ENCODE measurements at regions not wholly inside any gene's neighbourhood (a gene's known extent, or its start where the extent isn't known, plus 50 kb on each side); places are given as distances from the start of the nearest gene placed in this dataset.

GRCh38 chr4:41438931-41439297, 99.0 kb upstream of the LIMCH1 start:
- no peak overlapping the region for H3K27ac ChIP-seq (ENCODE audit: low read depth, low read length)
- peaks cover 8% of the 10 kb centered on the region for H3K4me1 ChIP-seq (ENCODE audit: control insufficient read depth, insufficient read depth, low read length)
- no peak overlapping the region for H3K9ac ChIP-seq (ENCODE audit: low read length)
- no peaks in the 10 kb centered on the region for H3K36me3 ChIP-seq (ENCODE audit: control insufficient read depth, insufficient read depth, low read length)
- no peak overlapping the region for H3K4me3 ChIP-seq (ENCODE audit: low read length)
- H3K27me3 ChIP-seq (ENCODE audit: control insufficient read depth, insufficient read depth, low read length), result no peaks in the 10 kb centered on the region

- Histone ChIP-seq H3K36me3 (ENCODE audit: control insufficient read depth, insufficient read depth, low read length) (no peaks in the 10 kb centered on the region), H3K27me3 (ENCODE audit: control insufficient read depth, insufficient read depth, low read length) (no peaks in the 10 kb centered on the region), H3K9ac (ENCODE audit: low read length) (no peak overlapping the region), H3K4me3 (ENCODE audit: low read length) (no peak overlapping the region), H3K4me1 (ENCODE audit: control insufficient read depth, insufficient read depth, low read length) (no peaks in the 10 kb centered on the region), H3K27ac (ENCODE audit: low read depth, low read length) (no peak overlapping the region)
Measured at GRCh38 chr4:41442810-41443209, 95.1 kb upstream of the LIMCH1 start.

DNA sequence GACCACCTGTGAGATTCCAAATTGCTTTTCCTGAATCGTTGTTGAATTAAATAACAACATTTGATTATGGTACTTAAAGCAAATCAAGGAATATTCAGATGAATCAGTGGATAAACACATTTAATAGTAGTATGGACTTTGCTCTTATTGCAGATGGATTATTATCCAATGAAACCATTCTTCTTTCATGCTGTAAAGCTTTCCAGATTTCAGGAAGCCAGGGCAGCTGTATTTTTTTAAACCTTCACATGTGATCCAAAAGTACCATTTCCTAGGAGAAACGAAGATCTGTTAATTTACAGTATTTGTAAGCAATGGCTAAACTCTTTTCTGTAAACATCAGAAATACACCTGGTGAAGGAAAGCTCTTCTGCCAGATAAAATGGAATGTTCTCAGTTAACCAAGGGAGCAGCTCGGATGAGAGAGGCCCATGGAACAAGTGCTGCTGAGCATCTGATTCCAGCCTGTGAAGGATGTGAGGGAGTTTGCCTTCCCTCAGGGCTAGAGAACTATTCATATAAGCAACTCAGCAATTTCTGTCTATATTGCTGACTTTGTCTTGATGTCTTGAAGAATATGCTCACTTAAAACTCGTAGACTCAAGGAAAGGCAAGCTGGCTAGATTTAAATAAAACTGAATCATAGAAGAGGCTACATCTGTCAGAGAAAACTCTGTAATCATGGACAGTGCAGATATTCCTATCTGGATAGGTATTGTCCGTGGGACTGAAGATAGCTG, 94.4 kb upstream of the LIMCH1 start:
- Histone ChIP-seq H3K36me3 (ENCODE audit: control insufficient read depth, insufficient read depth, low read length) (no peaks in the 10 kb centered on the region), H3K27ac (ENCODE audit: low read depth, low read length) (no peak overlapping the region), H3K9ac (ENCODE audit: low read length) (no peak overlapping the region), H3K4me3 (ENCODE audit: low read length) (no peak overlapping the region), H3K4me1 (ENCODE audit: control insufficient read depth, insufficient read depth, low read length) (no peaks in the 10 kb centered on the region), H3K27me3 (ENCODE audit: control insufficient read depth, insufficient read depth, low read length) (no peaks in the 10 kb centered on the region)

GRCh38 chr4:41446391-41446790, 91.6 kb upstream of the LIMCH1 start:
- Histone ChIP-seq H3K4me1 (ENCODE audit: control insufficient read depth, insufficient read depth, low read length) (no peaks in the 10 kb centered on the region), H3K27me3 (ENCODE audit: control insufficient read depth, insufficient read depth, low read length) (no peaks in the 10 kb centered on the region), H3K27ac (ENCODE audit: low read depth, low read length) (no peak overlapping the region), H3K9ac (ENCODE audit: low read length) (no peak overlapping the region), H3K36me3 (ENCODE audit: control insufficient read depth, insufficient read depth, low read length) (no peaks in the 10 kb centered on the region), H3K4me3 (ENCODE audit: low read length) (no peak overlapping the region)

DNA sequence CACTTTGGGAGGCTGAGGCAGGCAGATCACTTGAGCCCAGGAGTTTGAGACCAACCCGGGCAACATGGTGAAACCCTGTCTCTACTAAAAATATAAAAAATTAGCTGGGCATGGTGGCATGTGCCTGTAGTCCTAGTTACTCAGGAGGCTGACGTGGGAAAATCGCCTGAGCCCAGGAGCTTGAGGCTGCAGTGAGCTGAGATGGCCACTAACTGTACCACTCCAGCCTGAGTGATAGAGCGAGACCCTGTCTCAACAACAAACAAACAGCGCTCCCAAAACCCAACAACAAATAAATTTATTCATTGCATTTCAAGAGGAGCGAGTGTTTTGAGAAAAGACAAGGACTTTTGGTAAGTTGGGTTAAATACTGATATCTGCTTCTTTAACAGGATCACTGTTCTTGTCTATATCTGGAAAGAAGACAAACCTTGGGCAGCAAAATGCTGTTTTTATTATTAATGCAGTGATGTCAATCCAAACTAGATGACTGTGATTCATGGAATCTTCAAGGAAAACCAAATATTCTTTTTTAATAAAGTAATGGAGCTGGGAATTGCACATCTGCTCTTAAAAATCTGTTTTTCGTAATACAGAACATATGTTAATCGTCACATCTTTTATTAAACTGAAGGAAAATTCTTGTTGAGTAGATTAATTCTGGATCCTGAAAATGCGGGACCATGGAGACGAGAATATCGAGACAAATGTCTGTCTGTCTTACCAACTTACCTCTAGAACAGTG, 90.8 kb upstream of the LIMCH1 start:
- Histone ChIP-seq H3K36me3 (ENCODE audit: control insufficient read depth, insufficient read depth, low read length) (no peaks in the 10 kb centered on the region), H3K9ac (ENCODE audit: low read length) (no peak overlapping the region), H3K4me3 (ENCODE audit: low read length) (no peak overlapping the region), H3K4me1 (ENCODE audit: control insufficient read depth, insufficient read depth, low read length) (no peaks in the 10 kb centered on the region), H3K27ac (ENCODE audit: low read depth, low read length) (no peak overlapping the region), H3K27me3 (ENCODE audit: control insufficient read depth, insufficient read depth, low read length) (no peaks in the 10 kb centered on the region)

DNA sequence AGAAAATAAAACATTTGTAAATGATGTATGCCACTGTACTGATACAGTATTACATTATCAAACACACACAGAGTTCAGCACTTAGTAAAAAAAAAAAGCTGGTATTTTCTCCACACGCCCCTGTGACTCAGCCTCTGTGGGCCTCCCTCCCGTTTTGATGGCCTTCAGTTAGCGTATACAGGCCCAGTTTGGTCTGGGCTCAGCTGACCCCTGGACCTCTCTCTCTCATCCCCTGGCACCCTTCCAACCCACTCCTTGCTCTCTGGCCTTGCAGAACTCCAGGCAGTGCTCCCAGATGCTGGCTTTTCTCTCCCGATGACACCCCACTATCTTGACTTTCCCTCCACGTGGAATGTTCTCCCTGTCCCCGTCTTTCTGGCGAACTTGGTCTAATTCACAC, 89.0 kb upstream of the LIMCH1 start:
- Histone ChIP-seq H3K9ac (ENCODE audit: low read length) (no peak overlapping the region), H3K27me3 (ENCODE audit: control insufficient read depth, insufficient read depth, low read length) (no peaks in the 10 kb centered on the region), H3K4me3 (ENCODE audit: low read length) (no peak overlapping the region), H3K36me3 (ENCODE audit: control insufficient read depth, insufficient read depth, low read length) (no peaks in the 10 kb centered on the region), H3K27ac (ENCODE audit: low read depth, low read length) (no peak overlapping the region), H3K4me1 (ENCODE audit: control insufficient read depth, insufficient read depth, low read length) (no peaks in the 10 kb centered on the region)

GRCh38 chr4:41451961-41452360, 86.0 kb upstream of the LIMCH1 start:
- Histone ChIP-seq H3K9ac (ENCODE audit: low read length) (no peak overlapping the region), H3K27me3 (ENCODE audit: control insufficient read depth, insufficient read depth, low read length) (no peaks in the 10 kb centered on the region), H3K36me3 (ENCODE audit: control insufficient read depth, insufficient read depth, low read length) (no peaks in the 10 kb centered on the region), H3K4me1 (ENCODE audit: control insufficient read depth, insufficient read depth, low read length) (no peaks in the 10 kb centered on the region), H3K27ac (ENCODE audit: low read depth, low read length) (no peak overlapping the region), H3K4me3 (ENCODE audit: low read length) (no peak overlapping the region)

- H3K27ac ChIP-seq (ENCODE audit: low read depth, low read length), result no peak overlapping the region
- no peak overlapping the region for H3K9ac ChIP-seq (ENCODE audit: low read length)
- H3K4me3 ChIP-seq (ENCODE audit: low read length), result no peak overlapping the region
- no peaks in the 10 kb centered on the region for H3K36me3 ChIP-seq (ENCODE audit: control insufficient read depth, insufficient read depth, low read length)
- H3K4me1 ChIP-seq (ENCODE audit: control insufficient read depth, insufficient read depth, low read length), result no peaks in the 10 kb centered on the region
- H3K27me3 ChIP-seq (ENCODE audit: control insufficient read depth, insufficient read depth, low read length), result no peaks in the 10 kb centered on the region
Measured at GRCh38 chr4:41452484-41453225, 85.3 kb upstream of the LIMCH1 start.

GRCh38 chr4:41454423-41454822, 83.5 kb upstream of the LIMCH1 start:
- no peaks in the 10 kb centered on the region for H3K36me3 ChIP-seq (ENCODE audit: control insufficient read depth, insufficient read depth, low read length)
- H3K9ac ChIP-seq (ENCODE audit: low read length), result no peak overlapping the region
- H3K4me3 ChIP-seq (ENCODE audit: low read length), result no peak overlapping the region
- H3K27ac ChIP-seq (ENCODE audit: low read depth, low read length), result no peak overlapping the region
- H3K4me1 ChIP-seq (ENCODE audit: control insufficient read depth, insufficient read depth, low read length), result no peaks in the 10 kb centered on the region
- no peaks in the 10 kb centered on the region for H3K27me3 ChIP-seq (ENCODE audit: control insufficient read depth, insufficient read depth, low read length)

DNA sequence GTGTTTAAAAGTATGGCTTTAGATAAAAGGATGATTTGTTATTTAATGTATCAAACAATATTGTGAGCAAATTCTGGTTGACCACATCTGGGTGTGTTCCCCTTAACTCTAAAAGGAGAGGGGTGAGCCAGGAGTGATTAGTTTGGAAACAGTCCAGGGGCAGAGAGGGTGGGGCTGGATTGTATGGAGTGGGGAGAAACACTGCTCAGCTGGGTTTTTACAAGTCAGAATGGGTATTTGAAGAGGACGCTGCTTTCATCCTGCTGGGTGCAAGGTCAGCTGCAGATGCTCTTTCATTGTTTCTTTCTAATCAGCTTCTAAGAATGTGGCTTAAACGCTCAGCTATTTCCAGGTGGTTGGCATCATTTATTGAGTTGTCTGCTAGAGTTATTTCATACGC, 82.8 kb upstream of the LIMCH1 start:
- Histone ChIP-seq H3K4me1 (ENCODE audit: control insufficient read depth, insufficient read depth, low read length) (no peaks in the 10 kb centered on the region), H3K36me3 (ENCODE audit: control insufficient read depth, insufficient read depth, low read length) (no peaks in the 10 kb centered on the region), H3K27ac (ENCODE audit: low read depth, low read length) (no peak overlapping the region), H3K9ac (ENCODE audit: low read length) (no peak overlapping the region), H3K27me3 (ENCODE audit: control insufficient read depth, insufficient read depth, low read length) (no peaks in the 10 kb centered on the region), H3K4me3 (ENCODE audit: low read length) (no peak overlapping the region)

GRCh38 chr4:41456559-41457101, 81.3 kb upstream of the LIMCH1 start:
- no peak overlapping the region for H3K27ac ChIP-seq (ENCODE audit: low read depth, low read length)

DNA sequence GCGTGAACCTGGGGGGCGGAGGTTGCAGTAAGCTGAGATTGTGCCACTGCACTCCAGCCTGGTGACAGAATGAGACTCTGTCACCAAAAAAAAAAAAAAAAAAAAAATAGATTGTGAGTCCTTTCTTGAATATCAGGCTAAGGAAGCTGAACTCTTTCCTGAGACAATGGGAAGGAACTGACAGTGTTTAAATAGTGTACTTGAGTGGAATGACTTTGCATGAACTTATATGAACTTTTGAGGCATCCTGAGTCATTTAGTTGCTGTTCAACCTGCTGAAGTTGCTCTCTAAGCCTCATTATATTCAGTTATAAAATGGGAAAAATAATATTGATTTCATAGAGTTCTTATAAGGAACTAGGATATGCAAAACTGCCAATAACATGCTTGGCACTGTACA, 79.3 kb upstream of the LIMCH1 start:
- H3K4me3 ChIP-seq (ENCODE audit: low read length), result no peak overlapping the region
- H3K27ac ChIP-seq (ENCODE audit: low read depth, low read length), result no peak overlapping the region
- no peaks in the 10 kb centered on the region for H3K4me1 ChIP-seq (ENCODE audit: control insufficient read depth, insufficient read depth, low read length)
- H3K36me3 ChIP-seq (ENCODE audit: control insufficient read depth, insufficient read depth, low read length), result no peaks in the 10 kb centered on the region
- H3K27me3 ChIP-seq (ENCODE audit: control insufficient read depth, insufficient read depth, low read length), result no peaks in the 10 kb centered on the region
- H3K9ac ChIP-seq (ENCODE audit: low read length), result no peak overlapping the region

More at GRCh38 chr4:41456559-41457101, 81.3 kb upstream of the LIMCH1 start:
- Histone ChIP-seq H3K4me1 (ENCODE audit: control insufficient read depth, insufficient read depth, low read length) (no peaks in the 10 kb centered on the region), H3K4me3 (ENCODE audit: low read length) (no peak overlapping the region), H3K36me3 (ENCODE audit: control insufficient read depth, insufficient read depth, low read length) (no peaks in the 10 kb centered on the region), H3K27me3 (ENCODE audit: control insufficient read depth, insufficient read depth, low read length) (no peaks in the 10 kb centered on the region), H3K9ac (ENCODE audit: low read length) (no peak overlapping the region)
